Pancreas (tissue), 10 donors: ENCODE measurements at regions not wholly inside any gene's neighbourhood (a gene's known extent, or its start where the extent isn't known, plus 50 kb on each side); places are given as distances from the start of the nearest gene placed in this dataset.

Experiments
- ATAC-seq, 4 donors: fragments of 200-7000 bp; cut with Tn5 transposase; one replicate each; pipeline versions ENCODE4 v1.8.0 to v1.9.1; 2020; ENCODE audit warnings: mild to moderate bottlenecking in 4 of 4, moderate library complexity in 4 of 4
- DNase-seq, 6 donors: peaks; one replicate each; pipeline ENCODE4 v3.0.0-alpha.2; 2020
- FAIRE-seq: peaks from 2 replicates; lab custom pipeline; 2012; peaks lifted over from hg19 to GRCh38; lab: Jason Lieb, UNC
- H3K27ac ChIP-seq, 4 donors: fragments of 200-600 bp; sonication (generic); 1 replicate in 3 of 4; 2 replicates in 1 of 4; pipeline versions ENCODE4 v1.5.0 to v1.8.0; 2020
- H3K27me3 ChIP-seq, 4 donors: fragments of 200-600 bp; one replicate each; pipeline ENCODE4 v1.8.0; 2021
- H3K36me3 ChIP-seq, 3 donors: fragments of 200-600 bp; sonication (generic) in 1 of 3; one replicate each; pipeline versions ENCODE4 v1.5.0 to v1.8.0; 2020 to 2021
- H3K4me1 ChIP-seq, 3 donors: fragments of 200-600 bp; one replicate each; pipeline ENCODE4 v1.8.0; 2021
- H3K4me3 ChIP-seq, 4 donors: fragments of 200-600 bp; sonication (generic) in 2 of 4; one replicate each; pipeline versions ENCODE4 v1.5.0 to v1.8.0; 2020 to 2021
- H3K9me3 ChIP-seq, 4 donors: fragments of 200-600 bp; one replicate each; pipeline ENCODE4 v1.8.0; 2021
- WGBS, 2 donors: extraction: QIAGEN DNeasy Blood & Tissue Kit; methylation state at CpG; one replicate each; pipeline ENCODE4 v1.1.7; 2013; 5-methylcytosine and 5-hydroxymethylcytosine counted together
- intact Hi-C, 3 donors: fragments of 100-400 bp; cut with DNase I; formaldehyde crosslinking; loops; one replicate each; pipeline versions ENCODE4 v1.11.1 to v1.14.2; 2022
- TF ChIP-seq, protein P1 (sequence below), 4 donors: fragments of 200-600 bp; sonication (generic) in 3 of 4; IDR thresholded peaks; one replicate each; pipeline versions ENCODE4 v1.5.0 to v1.8.0; 2021; ENCODE audit warnings: antibody characterized with exemption in 4 of 4
- donor health status: healthy with polysubstance abuse.
- donor health status: DM: no; HTN: no; CAD: no; lungs with moderate emphysema.
- donor health status: DM: no; HTN: no; CAD: no.
- donor health status: control.
- donor health status: control.
- donor health status: Bipolar disorder and iron deficiency.
- donor health status: DM: yes; HTN: yes; CAD: no.
- donor health status: DM: no; HTN: no; CAD: no.
- donor health status: DM: no; HTN: no; CAD: no.
- donor health status: DM: yes; HTN: yes; CAD: no.

DNA sequence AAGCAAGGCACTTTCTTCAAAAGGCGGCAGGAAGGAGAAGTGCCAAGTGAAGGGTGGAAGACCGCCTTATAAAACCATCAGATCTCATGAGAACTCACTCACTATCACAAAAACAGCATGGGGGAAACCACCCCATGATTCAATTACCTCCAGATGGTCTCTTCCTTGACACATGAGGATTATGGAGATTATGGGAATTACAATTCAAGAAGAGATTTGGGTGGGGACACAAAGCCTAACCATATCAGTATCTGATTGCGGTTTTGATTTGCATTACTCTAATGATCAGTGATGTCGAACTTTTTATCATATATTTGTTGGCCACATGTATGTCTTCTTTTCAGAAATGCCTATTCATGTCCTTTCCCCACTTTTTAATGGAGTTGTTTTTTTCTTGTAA is 549.3 kb upstream of the IL12A start:
- no peak for FAIRE-seq
- no peak overlapping the region for H3K27ac ChIP-seq
- H3K36me3 ChIP-seq, result no peaks in the 10 kb centered on the region
- no peaks in the 10 kb centered on the region for H3K9me3 ChIP-seq
- no peaks in the 10 kb centered on the region for H3K27me3 ChIP-seq
- TF ChIP-seq, protein P1, sequence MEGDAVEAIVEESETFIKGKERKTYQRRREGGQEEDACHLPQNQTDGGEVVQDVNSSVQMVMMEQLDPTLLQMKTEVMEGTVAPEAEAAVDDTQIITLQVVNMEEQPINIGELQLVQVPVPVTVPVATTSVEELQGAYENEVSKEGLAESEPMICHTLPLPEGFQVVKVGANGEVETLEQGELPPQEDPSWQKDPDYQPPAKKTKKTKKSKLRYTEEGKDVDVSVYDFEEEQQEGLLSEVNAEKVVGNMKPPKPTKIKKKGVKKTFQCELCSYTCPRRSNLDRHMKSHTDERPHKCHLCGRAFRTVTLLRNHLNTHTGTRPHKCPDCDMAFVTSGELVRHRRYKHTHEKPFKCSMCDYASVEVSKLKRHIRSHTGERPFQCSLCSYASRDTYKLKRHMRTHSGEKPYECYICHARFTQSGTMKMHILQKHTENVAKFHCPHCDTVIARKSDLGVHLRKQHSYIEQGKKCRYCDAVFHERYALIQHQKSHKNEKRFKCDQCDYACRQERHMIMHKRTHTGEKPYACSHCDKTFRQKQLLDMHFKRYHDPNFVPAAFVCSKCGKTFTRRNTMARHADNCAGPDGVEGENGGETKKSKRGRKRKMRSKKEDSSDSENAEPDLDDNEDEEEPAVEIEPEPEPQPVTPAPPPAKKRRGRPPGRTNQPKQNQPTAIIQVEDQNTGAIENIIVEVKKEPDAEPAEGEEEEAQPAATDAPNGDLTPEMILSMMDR (IDR thresholded peaks at IDR 0.05), result no peak
- no peak for ATAC-seq
- H3K4me3 ChIP-seq, result no peak overlapping the region
- intact Hi-C loops, result no loop called here
- WGBS, 2 donors, result 68 to 78% methylated on average over 4 of the region's 4 CpGs
- no peak for DNase-seq
- H3K4me1 ChIP-seq, result no peaks in the 10 kb centered on the region

DNA sequence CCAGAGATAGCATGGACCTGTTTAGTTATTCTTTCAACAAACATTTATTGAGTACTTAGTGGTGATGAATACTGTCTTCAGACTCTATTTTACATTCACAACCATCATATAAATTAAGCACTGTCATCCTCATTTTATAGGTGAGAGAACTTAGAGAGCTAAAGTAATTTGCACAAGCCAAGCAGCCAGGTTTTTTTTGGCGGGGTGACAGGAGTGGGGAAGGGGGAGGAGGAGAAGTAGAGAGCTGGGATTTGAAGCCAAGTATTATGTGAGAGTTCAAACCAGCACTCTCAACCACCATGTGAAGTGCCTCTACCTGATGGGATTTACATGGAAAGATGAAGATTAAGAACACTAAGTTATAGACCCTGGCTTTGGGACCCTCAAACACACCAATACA is 547.4 kb upstream of the IL12A start:
- H3K27me3 ChIP-seq, result no peaks in the 10 kb centered on the region
- no peak overlapping the region for H3K4me3 ChIP-seq
- TF ChIP-seq, protein P1 (IDR thresholded peaks at IDR 0.05), result no peak
- no peak overlapping the region for H3K27ac ChIP-seq
- intact Hi-C loops, result no loop called here
- no peak for DNase-seq
- H3K9me3 ChIP-seq, result no peaks in the 10 kb centered on the region
- no peak for ATAC-seq
- no peak for FAIRE-seq
- WGBS, 2 donors, result 29 to 30% methylated on average over 1 of the region's 1 CpG
- no peaks in the 10 kb centered on the region for H3K36me3 ChIP-seq
- no peaks in the 10 kb centered on the region for H3K4me1 ChIP-seq

GRCh38 chr3:159443266-159443665 is 545.4 kb upstream of the IL12A start:
- H3K4me3 ChIP-seq, result no peak overlapping the region
- H3K27ac ChIP-seq, result no peak overlapping the region
- H3K9me3 ChIP-seq, result no peaks in the 10 kb centered on the region
- intact Hi-C loops, result no loop called here
- ATAC-seq, result no peak
- TF ChIP-seq, protein P1 (IDR thresholded peaks at IDR 0.05), result no peak
- no peak for DNase-seq
- WGBS, 2 donors, result 54 to 70% methylated on average over 5 of the region's 5 CpGs
- no peaks in the 10 kb centered on the region for H3K4me1 ChIP-seq
- no peaks in the 10 kb centered on the region for H3K36me3 ChIP-seq
- H3K27me3 ChIP-seq, result no peaks in the 10 kb centered on the region
- no peak for FAIRE-seq

DNA sequence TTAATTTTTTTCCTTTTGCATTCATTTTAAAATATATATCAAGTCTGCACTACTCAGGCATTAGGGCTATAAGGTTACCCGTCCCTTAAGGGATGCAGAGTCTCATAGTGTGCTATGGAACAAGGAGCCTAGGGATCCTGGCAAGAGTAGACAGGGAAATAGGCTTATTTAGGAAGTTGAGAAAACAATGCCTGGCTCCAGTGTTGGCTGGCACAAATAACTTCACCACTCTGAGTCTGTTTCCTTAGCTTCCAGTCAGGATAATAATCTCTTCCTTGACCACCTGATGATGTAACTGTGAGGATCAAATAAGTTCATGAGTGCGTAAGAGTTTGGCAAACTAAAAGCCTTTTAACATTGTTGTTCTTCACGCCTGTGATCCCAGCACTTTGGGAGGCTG is 540.8 kb upstream of the IL12A start:
- DNase-seq (no peak), FAIRE-seq (no peak), ATAC-seq (no peak)
- TF ChIP-seq, protein P1 (IDR thresholded peaks at IDR 0.05), result no peak
- 38 to 68% methylated on average over 3 of the region's 3 CpGs for WGBS, 2 donors
- Histone ChIP-seq H3K4me3 (no peak overlapping the region), H3K36me3 (no peaks in the 10 kb centered on the region), H3K27me3 (no peaks in the 10 kb centered on the region), H3K4me1 (no peaks in the 10 kb centered on the region), H3K27ac (no peak overlapping the region), H3K9me3 (no peaks in the 10 kb centered on the region)
- intact Hi-C loops, result no loop called here

DNA sequence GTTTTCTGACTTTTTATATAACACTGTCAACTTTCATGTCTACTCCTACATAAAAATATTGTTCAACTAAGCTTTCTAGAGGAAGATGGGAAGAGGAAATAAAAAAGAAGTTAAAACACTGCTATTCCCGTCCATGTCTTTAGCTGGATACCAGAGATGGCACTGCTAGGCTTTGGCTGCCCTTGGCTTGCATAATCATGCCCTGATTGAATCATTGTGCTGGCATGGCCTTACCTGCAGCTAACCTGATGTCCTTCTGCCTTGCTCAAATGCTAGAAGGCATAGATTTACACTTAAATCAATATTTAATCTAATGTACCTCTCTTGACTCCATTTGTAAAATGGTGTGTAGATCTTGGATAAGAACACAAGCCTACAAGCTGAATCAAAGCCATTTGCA is 539.7 kb upstream of the IL12A start:
- Histone ChIP-seq H3K4me3 (no peak overlapping the region), H3K27ac (no peak overlapping the region), H3K36me3 (no peaks in the 10 kb centered on the region), H3K9me3 (no peaks in the 10 kb centered on the region), H3K4me1 (no peaks in the 10 kb centered on the region), H3K27me3 (no peaks in the 10 kb centered on the region)
- WGBS, 2 donors, result 45 to 63% methylated on average over 1 of the region's 1 CpG
- TF ChIP-seq, protein P1 (IDR thresholded peaks at IDR 0.05), result no peak
- DNase-seq (no peak), FAIRE-seq (no peak), ATAC-seq (no peak)
- intact Hi-C loops, result no loop called here
